Natural killer cell (primary cell): ENCODE measurements at regions not wholly inside any gene's neighbourhood (a gene's known extent, or its start where the extent isn't known, plus 50 kb on each side); places are given as distances from the start of the nearest gene placed in this dataset.

ENCODE experiments used
- ATAC-seq, 3 donors: fragments of 150-1000 bp in 2 of 3; fragments of 200-7000 bp in 1 of 3; cut with Tn5 transposase; 1 replicate in 1 of 3; 2 replicates in 2 of 3; pipeline ENCODE4 v1.10.0; 2021; ENCODE audit warnings: mild to moderate bottlenecking in 2 of 3, moderate library complexity in 2 of 3
- DNase-seq, 2 donors: peaks; one replicate each; pipeline versions ENCODE4 v3.0.0 to v3.0.0-alpha.2; 2013 to 2021; ENCODE audit warnings: mixed read lengths in 1 of 2
- H3K27ac ChIP-seq: one replicate; pipeline ENCODE4 v1.5.1; 2013; ENCODE audit warnings: mild to moderate bottlenecking, low read length
- H3K27me3 ChIP-seq: one replicate; pipeline ENCODE4 v1.6.1; 2013; ENCODE audit warnings: low read length; ENCODE audit not compliant: control insufficient read depth, insufficient read depth
- H3K36me3 ChIP-seq: one replicate; pipeline ENCODE4 v1.6.1; 2013; ENCODE audit warnings: low read length; ENCODE audit not compliant: control insufficient read depth, insufficient read depth
- H3K4me1 ChIP-seq: one replicate; pipeline ENCODE4 v1.6.1; 2013; ENCODE audit warnings: low read length; ENCODE audit not compliant: control insufficient read depth, insufficient read depth
- H3K4me3 ChIP-seq: one replicate; pipeline ENCODE4 v1.5.1; 2013; ENCODE audit warnings: low read length
- H3K9me3 ChIP-seq: one replicate; pipeline ENCODE4 v1.6.1; 2013; ENCODE audit warnings: low read length; ENCODE audit not compliant: control insufficient read depth, insufficient read depth
- H3K27ac Mint-ChIP-seq, 2 donors: one replicate each; pipeline ENCODE4 v1.8.0; 2022; ENCODE audit warnings: mild to moderate bottlenecking in 2 of 2, mixed read lengths in 2 of 2, moderate library complexity in 1 of 2
- H3K27me3 Mint-ChIP-seq, 2 donors: one replicate each; pipeline ENCODE4 v1.8.0; 2022; ENCODE audit warnings: low read depth in 2 of 2, mixed read lengths in 2 of 2
- H3K36me3 Mint-ChIP-seq: one replicate; pipeline ENCODE4 v1.8.0; 2022; ENCODE audit warnings: mixed read lengths
- H3K4me1 Mint-ChIP-seq, 2 donors: one replicate each; pipeline ENCODE4 v1.8.0; 2022; ENCODE audit warnings: mixed read lengths in 2 of 2
- H3K4me3 Mint-ChIP-seq: one replicate; pipeline ENCODE4 v1.8.0; 2022; ENCODE audit warnings: mild to moderate bottlenecking, moderate library complexity, mixed read lengths
- H3K9me3 Mint-ChIP-seq, 2 donors: one replicate each; pipeline ENCODE4 v1.8.0; 2022; ENCODE audit warnings: mixed read lengths in 2 of 2
- WGBS: methylation state at CpG from one replicate; pipeline ENCODE4 v1.1.7; 2013; ENCODE audit warnings: missing lambda C conversion rate; ENCODE audit not compliant: insufficient coverage; 5-methylcytosine and 5-hydroxymethylcytosine counted together
- intact Hi-C: fragments of 100-400 bp; cut with micrococcal nuclease; formaldehyde crosslinking; loops from one replicate; pipeline ENCODE4 v1.14.2; 2022
- TF ChIP-seq, protein P1 (sequence below): fragments of 200-600 bp; IDR thresholded peaks from one replicate; pipeline ENCODE4 v1.8.0; 2022; ENCODE audit warnings: antibody characterized with exemption

DNA sequence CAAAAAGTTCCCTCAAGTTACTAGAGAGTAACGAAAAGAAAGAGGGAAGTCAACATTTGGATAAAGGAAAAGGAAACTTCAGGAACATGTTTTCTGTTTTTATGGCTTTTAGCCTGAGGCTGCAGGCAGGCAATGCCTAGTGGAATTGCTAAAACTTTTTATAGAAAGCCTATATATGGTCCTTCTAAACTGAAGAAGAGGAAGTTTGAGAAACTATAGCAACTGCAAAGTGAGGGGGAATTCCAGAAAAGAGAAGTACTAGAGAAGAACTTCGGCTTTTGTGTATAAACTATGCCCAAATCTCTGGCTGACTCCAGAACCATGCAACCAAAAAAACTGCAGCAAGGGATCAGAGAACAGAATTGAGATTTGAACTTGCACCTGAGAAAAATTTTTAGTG lies 74.3 kb upstream of the ARHGAP42 start:
- WGBS, result 45% methylated on average over 2 of the region's 2 CpGs
- Mint-ChIP-seq H3K36me3 (no peaks in the 10 kb centered on the region), H3K4me1 (no peaks in the 10 kb centered on the region), H3K27me3 (peaks cover 0 to 4% of the 10 kb centered on the region in 2 donors), H3K9me3 (peaks cover 2% of the 10 kb centered on the region in 2 donors), H3K4me3 (no peak overlapping the region), H3K27ac (no peak overlapping the region)
- H3K27ac ChIP-seq, result no peak overlapping the region
- H3K4me1 ChIP-seq, result no peaks in the 10 kb centered on the region
- no peak overlapping the region for H3K4me3 ChIP-seq
- no peaks in the 10 kb centered on the region for H3K36me3 ChIP-seq
- H3K9me3 ChIP-seq, result no peaks in the 10 kb centered on the region
- DNase-seq, result no peak
- TF ChIP-seq, protein P1, sequence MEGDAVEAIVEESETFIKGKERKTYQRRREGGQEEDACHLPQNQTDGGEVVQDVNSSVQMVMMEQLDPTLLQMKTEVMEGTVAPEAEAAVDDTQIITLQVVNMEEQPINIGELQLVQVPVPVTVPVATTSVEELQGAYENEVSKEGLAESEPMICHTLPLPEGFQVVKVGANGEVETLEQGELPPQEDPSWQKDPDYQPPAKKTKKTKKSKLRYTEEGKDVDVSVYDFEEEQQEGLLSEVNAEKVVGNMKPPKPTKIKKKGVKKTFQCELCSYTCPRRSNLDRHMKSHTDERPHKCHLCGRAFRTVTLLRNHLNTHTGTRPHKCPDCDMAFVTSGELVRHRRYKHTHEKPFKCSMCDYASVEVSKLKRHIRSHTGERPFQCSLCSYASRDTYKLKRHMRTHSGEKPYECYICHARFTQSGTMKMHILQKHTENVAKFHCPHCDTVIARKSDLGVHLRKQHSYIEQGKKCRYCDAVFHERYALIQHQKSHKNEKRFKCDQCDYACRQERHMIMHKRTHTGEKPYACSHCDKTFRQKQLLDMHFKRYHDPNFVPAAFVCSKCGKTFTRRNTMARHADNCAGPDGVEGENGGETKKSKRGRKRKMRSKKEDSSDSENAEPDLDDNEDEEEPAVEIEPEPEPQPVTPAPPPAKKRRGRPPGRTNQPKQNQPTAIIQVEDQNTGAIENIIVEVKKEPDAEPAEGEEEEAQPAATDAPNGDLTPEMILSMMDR, result no peak
- no peak for ATAC-seq
- intact Hi-C loops, result no loop called here
- no peaks in the 10 kb centered on the region for H3K27me3 ChIP-seq

DNA sequence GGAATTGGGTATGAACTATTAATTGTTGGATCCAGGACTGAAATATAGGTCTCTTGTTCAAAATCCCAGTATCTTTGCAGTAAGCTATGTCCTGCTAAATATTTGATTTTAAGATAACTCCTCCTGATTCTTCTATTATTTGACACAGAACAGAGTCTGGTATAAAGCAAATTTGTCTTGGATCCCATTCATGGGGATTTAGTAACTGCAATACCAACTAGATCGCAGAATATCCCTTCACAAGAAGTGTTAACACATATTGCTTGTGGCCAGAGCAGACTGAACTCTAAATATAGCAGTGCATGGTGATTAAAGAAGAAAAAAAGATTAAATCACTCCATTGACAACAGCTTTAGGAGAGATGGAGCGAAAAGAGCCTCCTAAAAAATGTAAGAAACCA lies 68.2 kb upstream of the ARHGAP42 start:
- Histone ChIP-seq H3K27ac (no peak overlapping the region), H3K9me3 (peaks cover 18% of the 10 kb centered on the region), H3K4me1 (no peaks in the 10 kb centered on the region), H3K27me3 (no peaks in the 10 kb centered on the region), H3K36me3 (no peaks in the 10 kb centered on the region), H3K4me3 (no peak overlapping the region)
- TF ChIP-seq, protein P1, result no peak
- Mint-ChIP-seq H3K27ac (no peak overlapping the region), H3K9me3 (peaks cover 6 to 8% of the 10 kb centered on the region in 2 donors), H3K36me3 (peaks cover 13% of the 10 kb centered on the region), H3K4me1 (no peaks in the 10 kb centered on the region), H3K27me3 (peaks cover 0 to 2% of the 10 kb centered on the region in 2 donors), H3K4me3 (no peak overlapping the region)
- WGBS, result 80% methylated on average over 1 of the region's 2 CpGs
- DNase-seq (no peak), ATAC-seq (no peak)
- intact Hi-C loops, result no loop called here

- WGBS, result 37% methylated on average over 2 of the region's 2 CpGs
- H3K36me3 Mint-ChIP-seq, result peaks cover 13% of the 10 kb centered on the region
- no peaks in the 10 kb centered on the region for H3K27me3 ChIP-seq
- DNase-seq (no peak), ATAC-seq (no peak)
- no peaks in the 10 kb centered on the region for H3K4me1 Mint-ChIP-seq
- intact Hi-C loops, result no loop called here
- peaks cover 0 to 2% of the 10 kb centered on the region in 2 donors for H3K27me3 Mint-ChIP-seq
- H3K36me3 ChIP-seq, result no peaks in the 10 kb centered on the region
- no peaks in the 10 kb centered on the region for H3K4me1 ChIP-seq
- H3K27ac Mint-ChIP-seq, result no peak overlapping the region
- no peak overlapping the region for H3K4me3 Mint-ChIP-seq
- peaks cover 9 to 11% of the 10 kb centered on the region in 2 donors for H3K9me3 Mint-ChIP-seq
- no peak overlapping the region for H3K27ac ChIP-seq
- H3K9me3 ChIP-seq, result peaks cover 18% of the 10 kb centered on the region
- TF ChIP-seq, protein P1, result no peak
- H3K4me3 ChIP-seq, result no peak overlapping the region
These were observed 67.6 kb upstream of the ARHGAP42 start for GRCh38 chr11:100619484-100619883.

DNA sequence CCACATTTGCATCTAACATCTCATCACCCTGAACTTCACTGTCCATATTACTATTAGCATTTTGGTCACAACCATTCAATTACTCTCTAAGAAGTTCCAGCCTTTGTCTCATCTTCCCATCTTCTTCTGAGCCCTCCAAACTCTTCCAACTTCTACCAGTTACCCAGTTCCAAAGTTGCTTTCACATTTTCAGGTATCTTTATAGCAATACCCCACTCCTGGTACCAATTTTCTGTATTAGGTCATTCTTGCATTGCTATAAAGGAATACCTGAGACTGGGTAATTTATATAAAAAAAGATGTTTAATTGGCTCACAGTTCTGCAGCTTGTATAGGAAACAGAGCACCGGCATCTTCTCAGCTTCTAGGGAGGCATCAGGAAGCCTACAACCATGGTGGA lies 64.7 kb upstream of the ARHGAP42 start:
- peaks cover 11 to 12% of the 10 kb centered on the region in 2 donors for H3K9me3 Mint-ChIP-seq
- H3K4me3 Mint-ChIP-seq, result no peak overlapping the region
- peaks cover 13% of the 10 kb centered on the region for H3K36me3 Mint-ChIP-seq
- ATAC-seq (no peak), DNase-seq (no peak)
- 92% methylated on average over 1 of the region's 1 CpG for WGBS
- no peaks in the 10 kb centered on the region for H3K36me3 ChIP-seq
- TF ChIP-seq, protein P1, result no peak
- no peak overlapping the region for H3K27ac Mint-ChIP-seq
- H3K4me1 Mint-ChIP-seq, result no peaks in the 10 kb centered on the region
- H3K4me1 ChIP-seq, result no peaks in the 10 kb centered on the region
- no peak overlapping the region for H3K27ac ChIP-seq
- H3K4me3 ChIP-seq, result no peak overlapping the region
- peaks cover 18% of the 10 kb centered on the region for H3K9me3 ChIP-seq
- peaks cover 0 to 2% of the 10 kb centered on the region in 2 donors for H3K27me3 Mint-ChIP-seq
- no peaks in the 10 kb centered on the region for H3K27me3 ChIP-seq
- intact Hi-C loops, result no loop called here
